ENCODE measurements at regions not wholly inside any gene's neighbourhood (a gene's known extent, or its start where the extent isn't known, plus 50 kb on each side); places are given as distances from the start of the nearest gene placed in this dataset.
A peak's percentile ranks its signal among the peaks of the same experiment; 100 is the strongest.
"Not testable (repeated sequence)": the region's sequence is repeated elsewhere in the genome, so short reads cannot be mapped to it uniquely, and the experiment has no call there.

DNA sequence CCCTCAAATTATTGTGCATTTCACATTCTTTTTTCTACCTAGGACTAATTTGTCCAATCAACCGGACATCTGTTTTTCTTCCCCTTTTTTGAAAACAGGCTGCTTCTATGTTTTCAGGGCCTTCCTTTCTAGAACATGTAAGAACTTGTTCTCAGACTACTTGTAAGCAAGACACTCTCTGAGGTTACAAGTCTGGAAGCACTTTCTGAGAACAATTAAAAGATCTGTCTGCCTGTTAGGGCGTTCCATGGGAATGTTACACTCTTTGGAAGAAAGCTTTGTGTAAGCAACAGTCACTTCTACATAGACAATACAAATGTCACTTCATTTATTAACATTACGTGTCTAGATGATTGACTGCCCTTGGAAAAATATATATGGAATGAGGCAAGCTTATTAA lies 50.9 kb upstream of the HSPB3 start:
- peak; percentile 7 for DNase-seq (ENCODE audit: low spot score)

DNA sequence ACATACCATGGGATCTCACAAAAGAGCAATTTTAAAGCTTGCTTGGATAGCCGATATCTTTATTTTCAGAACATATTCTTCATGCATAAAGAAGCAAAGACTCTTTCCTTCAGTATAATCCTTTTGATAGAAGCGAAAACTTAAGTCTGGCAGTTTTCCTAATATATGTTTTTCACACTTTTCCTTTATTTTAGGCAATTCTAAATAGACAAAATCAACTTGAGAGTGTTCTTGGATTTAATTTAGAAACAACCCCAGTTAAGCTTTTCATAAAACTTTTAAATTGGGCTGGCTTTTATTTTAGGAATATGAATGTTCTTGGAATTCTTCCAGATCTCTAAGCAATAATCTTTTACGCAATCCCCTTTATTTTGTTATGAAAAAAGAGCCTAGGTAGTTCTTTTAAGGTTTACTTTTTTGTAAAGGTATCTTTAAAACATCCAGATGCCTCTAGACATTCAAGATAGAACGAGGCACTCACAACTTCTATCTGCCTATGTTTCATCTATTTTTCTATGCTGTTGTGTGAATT lies 51.5 kb upstream of the HSPB3 start:
- DNase-seq (ENCODE audit: low spot score) = no peak

DNA sequence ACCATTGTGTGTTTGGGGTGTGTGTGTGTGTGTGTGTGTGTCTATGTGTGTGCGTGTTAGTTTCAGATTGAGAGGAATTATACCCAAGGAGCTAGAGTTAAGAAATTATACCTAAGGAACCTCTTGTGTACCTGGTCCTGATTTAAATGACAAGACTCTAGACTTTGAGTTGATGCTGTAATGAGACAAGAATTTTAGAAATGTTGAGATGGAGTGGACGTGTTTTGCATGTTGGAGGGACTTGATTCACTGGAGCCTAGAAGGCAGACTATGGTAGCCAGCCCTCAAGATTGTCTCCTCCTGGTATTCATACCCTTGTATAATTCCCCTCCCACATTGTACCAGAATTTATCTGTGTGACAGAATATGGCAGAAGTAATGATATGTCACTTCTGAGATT lies 52.4 kb upstream of the HSPB3 start:
- no peak for DNase-seq (ENCODE audit: low spot score)

DNA sequence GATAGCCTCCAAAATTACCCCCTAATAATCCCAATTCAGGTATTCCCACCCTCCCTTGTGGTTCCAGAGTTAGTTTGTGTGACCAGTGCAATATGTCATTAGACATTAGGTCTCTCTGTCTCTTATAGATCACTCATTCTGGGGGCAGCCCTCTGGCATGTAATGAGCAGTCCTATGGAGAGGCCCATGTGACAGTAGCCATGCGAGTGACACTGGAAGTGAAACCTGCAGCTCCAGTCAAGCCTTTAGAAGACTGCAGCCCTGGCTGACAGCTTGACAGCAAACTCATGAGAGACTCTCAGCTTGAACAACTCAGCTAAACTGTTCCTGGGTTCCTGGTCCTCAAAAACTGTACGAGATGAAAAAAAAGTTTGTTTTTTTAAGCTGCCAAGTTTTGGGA lies 54.0 kb upstream of the HSPB3 start:
- peak; percentile 35 for DNase-seq (ENCODE audit: low spot score)

DNA sequence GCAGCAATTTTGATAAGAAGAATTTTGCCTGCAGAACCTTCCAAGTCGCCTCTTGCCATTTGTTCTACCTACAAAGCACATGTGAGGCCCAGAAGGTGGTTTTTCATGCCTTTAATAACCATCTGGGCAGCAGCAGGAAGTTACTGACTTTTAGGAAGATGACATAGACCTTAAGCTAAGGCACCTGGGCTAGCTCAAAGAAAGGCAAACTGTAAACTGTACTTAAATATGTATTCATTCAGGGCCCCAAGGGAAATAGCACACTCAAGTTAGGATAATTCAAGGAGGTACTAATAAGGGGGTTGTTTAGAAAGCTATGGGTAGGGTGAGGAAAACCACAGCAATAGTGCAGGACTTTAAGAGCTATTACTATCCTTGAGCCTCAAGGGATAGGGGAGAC lies 57.3 kb upstream of the HSPB3 start:
- no peak for DNase-seq (ENCODE audit: low spot score)

DNA sequence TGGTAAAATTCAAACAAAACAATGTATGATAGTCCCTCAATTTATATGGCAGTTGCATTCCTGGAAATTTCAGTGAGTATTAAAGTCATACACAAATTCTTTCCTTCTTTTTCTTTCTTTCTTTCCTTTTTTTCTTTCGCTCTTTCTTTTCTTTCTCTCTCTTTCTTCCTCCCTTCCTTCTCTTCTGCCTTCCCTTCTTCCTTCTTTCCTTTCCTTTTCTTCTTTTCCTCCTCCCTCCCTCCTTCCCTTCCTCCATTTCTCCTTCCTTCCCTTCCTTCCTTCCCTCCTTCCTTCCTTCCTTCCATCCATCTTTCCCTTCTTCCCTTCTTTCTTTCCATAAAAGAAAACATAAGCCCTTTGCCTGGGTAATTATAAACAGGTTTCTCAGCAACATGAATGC lies 58.1 kb upstream of the HSPB3 start:
- DNase-seq (ENCODE audit: low spot score) = no peak

DNA sequence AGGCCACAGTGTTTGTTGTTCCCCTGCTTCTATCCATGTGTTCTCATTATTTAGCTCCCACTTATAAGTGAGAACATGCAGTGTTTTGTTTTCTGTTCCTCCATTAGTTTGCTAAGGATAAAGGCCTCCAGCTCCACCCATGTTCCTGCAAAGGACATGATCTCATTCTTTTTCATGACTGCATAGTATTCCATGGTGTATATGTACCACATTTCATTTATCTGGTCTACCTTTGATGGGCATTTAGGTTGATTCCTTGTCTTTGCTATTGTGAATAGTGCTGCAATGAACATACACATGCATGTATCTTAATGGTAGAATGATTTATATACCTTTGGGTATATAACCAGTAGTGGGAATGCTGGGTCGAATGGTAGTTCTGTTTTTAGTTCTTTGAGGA lies 62.5 kb upstream of the HSPB3 start:
- DNase-seq (ENCODE audit: low spot score) = not testable (repeated sequence)

DNA sequence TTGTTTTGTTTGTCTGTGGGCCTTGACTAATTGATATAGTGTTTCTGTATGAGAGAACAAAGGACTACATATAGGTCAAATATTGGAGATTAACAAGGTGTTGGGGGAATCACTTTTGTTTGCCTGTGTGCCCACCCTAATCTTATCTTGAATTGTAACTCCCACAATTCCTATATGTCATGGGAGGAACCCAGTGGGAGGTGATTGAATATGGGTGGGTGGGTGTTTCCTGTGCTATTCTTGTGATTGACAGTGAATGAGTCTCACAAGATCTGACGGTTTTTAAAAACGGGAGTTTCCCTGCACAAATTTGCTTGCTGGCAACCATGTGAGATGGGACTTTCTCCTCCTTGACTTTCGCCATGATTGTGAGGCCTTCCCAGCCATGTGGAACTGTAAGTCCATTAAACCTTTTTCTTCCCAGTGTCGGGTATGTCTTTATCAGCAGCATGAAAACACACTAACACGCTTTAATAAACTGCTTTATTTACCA lies 64.9 kb upstream of the HSPB3 start:
- no peak for DNase-seq (ENCODE audit: low spot score)

DNA sequence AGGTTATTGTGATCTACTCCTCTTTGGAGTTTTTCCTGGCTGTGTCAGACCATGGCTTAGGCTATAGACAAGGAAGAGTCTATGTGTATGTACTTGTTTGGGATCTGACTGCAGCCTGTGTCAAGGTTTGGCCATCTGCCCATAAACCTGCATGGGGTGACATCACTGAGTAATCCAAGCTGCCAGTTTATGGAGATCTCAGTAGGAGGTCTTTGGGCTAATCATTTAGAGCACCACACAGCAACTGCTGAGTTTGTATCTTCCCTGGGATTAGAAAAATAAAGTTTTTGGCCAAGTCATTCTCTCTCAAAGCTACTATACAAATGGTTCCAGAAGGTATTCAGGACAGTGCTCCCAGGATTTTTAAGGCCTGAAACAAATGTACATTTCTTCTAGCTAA lies 65.5 kb upstream of the HSPB3 start:
- peak; percentile 14 for DNase-seq (ENCODE audit: low spot score)

DNA sequence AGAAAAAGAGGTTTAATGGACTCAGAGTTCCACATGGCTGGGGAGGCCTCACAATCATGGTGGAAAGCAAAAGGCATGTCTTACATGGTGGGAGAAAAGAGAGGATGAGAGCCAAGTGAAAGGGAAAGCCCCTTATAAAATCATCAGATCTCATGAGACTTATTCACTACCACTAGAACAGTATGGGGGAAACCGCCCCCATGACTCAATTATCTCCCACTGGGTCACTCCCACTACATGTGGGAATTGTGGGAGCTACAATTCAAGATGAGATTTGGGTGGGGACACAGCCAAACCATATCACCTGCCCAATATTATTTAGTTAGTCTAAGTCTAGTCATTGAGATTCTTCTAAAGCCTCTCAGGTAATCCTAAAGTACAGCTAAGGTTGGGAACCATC lies 66.1 kb upstream of the HSPB3 start:
- not testable (repeated sequence) for DNase-seq (ENCODE audit: low spot score)

DNA sequence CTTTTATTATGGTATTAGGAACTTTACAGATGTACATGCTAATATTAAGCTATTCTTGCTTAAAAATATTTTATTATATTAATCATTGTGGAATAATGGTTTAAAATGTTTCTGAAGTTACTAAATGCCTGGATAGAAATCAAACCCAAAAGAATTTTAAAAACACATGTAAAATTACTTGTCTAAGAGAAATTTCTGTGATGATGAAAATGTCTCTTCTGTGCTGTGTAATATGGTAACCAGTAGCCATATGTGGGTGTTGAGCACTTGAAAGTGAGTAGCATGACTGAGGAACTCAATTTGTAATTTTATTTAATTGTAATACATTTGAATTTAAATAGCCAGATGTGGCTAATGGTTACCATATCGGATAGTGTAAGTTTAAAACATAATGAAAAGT lies 66.7 kb upstream of the HSPB3 start:
- DNase-seq (ENCODE audit: low spot score) = no peak

DNA sequence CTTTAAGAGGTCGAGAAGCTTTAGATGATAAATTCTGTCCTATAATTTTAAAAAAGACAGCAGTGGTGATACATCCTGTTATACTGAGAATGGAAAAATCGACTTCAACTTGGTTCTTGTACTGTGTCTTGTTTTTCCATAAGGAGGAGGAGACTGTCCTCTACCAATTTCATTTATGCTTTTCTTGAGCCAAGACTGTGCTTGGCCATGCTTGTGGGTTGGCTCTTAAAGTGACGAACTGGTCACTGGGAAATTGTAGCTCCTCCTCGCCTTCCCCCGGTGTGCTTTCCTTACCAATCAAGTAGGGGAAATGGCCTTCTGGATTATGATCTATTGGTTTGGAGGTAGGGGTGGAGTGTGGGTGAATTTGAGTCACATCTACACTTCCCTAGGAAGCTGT lies 67.1 kb upstream of the HSPB3 start:
- no peak for DNase-seq (ENCODE audit: low spot score)

DNA sequence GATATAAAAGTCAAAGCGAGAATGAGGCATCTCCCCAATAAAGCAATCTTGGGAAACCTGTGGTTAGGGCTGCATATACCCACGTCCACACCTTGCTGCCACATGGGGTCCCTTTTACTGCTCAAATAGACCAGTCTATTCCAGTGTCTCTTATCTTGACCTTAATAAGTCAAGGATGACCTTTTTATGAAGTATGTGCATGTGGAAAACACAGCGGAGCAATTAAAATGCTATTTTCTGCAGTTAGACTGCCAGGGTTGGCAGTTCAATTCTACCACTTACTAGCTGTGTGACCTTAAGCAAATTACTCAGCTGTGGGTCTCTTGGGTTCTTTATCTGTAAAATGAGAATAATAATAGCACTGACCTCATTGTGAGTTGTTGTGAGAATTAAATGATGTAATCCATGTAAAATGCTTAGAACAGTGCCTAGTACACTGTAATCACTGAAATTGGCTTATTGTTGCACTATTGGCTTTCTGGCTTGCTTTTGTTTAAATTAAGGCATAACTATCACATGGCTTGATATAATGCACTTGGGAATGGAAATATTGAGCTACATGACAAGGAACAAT lies 67.8 kb upstream of the HSPB3 start:
- no peak for DNase-seq (ENCODE audit: low spot score)

DNA sequence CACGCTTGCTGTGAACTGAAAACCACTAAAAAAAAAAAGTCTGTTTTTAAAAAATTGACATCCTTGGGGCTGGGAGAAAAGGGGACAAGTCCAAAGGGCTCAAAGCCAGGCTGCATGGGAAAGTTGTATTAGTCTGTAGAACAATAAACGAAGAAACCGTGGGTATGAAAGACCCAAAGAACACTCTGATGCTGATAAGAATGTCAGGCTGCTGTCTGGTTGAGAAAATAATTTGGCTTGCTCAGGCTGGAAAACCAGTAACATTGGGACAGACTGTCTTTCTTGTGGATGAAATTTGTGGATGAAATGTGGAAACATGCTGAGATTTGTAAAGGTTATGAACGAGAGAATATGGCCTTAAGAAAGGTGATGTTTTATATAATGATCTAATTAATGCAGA lies 68.5 kb upstream of the HSPB3 start:
- no peak for DNase-seq (ENCODE audit: low spot score)

DNA sequence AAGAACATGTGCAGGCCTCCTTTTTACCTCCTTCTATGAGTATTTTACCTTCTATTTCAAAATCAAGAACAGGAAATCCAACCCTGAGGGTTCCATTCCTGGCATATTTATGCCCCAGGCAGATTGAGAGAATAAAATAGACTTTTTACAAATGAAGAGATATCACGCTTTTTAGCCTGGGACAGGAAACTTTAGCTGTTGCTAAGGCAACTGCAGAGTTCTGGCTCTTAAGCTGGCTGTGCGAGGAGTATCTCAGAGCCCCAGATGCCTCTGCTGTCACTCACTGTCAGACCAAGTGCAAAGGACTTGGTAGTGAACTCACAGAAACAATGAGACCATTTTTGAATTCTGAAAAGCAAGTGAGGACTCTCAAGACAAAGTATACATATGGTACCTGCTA lies 69.5 kb upstream of the HSPB3 start:
- no peak for DNase-seq (ENCODE audit: low spot score)

DNA sequence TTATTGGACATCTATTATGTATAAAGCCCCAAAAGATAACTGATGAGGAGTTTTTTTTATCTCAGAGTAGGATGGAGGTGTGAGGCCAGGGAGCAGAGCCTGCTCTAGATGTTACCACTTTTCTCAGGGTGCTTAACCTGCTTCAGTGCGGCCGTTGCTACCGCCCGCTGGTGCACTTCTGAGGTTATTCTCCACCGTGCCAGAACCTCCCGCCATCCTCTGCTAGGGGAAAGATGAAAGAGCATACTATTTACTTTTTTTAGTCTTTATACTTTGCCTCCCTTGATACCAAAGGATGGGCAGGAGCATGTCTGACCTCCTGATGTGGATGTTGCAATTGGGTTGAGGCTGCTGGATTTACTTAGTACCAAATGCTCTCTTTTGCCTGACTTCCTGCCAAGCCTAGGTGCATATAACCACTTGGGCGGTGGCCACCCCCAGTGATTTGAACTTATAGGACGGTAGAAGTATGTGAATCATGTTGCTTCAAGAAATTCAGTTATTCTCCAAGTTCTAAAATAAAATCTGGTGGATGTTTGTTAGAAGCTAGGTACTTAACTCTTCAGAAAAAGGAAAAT lies 71.1 kb upstream of the HSPB3 start:
- DNase-seq (ENCODE audit: low spot score) = no peak

DNA sequence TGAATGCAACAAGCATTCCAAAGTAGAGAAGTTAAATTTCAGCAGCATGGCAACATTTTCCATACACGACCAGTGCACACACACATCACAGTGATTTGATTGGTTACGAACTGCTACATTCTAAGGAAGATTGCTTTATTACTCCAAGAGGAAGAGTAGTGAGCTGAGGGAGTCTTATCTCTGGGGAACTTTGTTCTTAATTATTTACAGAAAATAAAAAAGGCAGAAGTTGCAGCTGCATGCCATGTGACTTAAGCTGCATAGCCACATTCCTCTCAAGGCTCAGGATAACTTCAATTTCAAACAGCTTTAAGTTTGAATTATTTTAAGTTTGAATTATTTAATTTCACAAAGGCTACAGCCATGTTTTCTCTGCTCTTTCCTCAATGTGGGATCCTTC lies 71.6 kb upstream of the HSPB3 start:
- no peak for DNase-seq (ENCODE audit: low spot score)

DNA sequence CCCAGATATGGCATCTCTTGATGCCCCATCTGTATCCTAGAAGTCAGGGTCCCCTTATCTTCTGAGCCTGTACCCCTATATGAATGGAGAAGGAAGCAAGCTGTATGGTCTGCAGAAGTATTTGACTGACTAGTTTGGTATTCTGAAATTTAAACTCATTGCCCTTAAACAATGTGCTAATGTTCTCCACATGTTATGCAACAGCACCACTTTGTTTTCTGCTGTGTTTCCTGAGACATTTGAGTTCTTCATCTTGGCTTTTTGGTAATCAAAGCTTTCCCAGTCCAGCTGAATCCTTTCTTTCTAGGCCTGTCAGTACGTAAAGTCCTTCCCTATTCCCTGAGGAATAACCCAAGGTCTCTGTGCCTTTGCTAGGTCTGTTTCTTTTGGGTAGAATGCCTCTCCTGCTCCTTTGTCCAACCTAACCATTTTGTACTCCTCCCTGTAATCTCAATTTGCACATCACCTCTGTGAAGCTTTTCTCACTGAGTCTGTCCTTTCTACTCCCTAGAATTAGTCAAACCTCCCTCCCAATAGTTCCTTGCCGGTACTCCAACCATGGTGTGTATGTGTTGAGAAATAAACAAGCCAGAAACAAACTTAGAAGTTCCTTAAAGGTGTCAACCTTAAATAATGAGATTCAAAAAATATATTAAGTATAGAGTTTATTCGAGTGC lies 72.1 kb upstream of the HSPB3 start:
- DNase-seq (ENCODE audit: low spot score) = no peak

DNA sequence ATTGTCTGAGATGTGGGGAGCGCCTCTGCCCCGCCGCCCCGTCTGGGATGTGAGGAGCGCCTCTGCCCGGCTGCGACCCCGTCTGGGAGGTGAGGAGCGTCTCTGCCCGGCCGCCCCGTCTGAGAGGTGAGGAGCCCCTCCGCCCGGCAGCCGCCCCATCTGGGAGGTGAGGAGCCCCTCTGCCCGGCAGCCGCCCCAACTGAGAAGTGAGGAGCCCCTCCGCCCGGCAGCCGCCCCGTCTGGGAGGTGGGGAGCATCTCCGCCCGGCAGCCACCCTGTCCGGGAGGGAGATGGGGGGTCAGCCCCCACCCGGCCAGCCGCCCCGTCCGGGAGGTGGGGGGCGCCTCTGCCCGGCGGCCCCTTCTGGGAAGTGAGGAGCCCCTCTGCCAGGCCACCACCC lies 70.9 kb upstream of the ARL15 start:
- DNase-seq (ENCODE audit: low spot score) = not testable (repeated sequence)

DNA sequence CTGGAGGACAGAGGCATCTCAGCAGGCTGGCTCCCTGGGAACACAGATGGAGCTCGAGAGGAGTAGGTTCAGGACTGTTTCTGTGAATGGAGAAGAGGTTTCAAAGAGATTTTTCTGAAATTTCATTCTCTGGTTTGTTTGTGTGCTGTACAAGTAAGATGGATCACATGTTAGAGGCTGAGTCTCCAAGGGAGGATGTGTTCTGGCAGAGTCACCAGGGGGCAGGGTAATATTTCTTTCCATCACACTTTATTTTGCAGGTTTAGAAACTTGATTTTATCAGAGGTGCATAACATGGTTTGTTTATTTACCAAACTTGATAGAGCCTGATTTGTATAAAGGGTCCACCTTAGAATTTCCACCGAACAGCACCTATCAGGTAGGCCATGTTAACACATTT lies 69.2 kb upstream of the ARL15 start:
- DNase-seq (ENCODE audit: low spot score) = no peak

DNA sequence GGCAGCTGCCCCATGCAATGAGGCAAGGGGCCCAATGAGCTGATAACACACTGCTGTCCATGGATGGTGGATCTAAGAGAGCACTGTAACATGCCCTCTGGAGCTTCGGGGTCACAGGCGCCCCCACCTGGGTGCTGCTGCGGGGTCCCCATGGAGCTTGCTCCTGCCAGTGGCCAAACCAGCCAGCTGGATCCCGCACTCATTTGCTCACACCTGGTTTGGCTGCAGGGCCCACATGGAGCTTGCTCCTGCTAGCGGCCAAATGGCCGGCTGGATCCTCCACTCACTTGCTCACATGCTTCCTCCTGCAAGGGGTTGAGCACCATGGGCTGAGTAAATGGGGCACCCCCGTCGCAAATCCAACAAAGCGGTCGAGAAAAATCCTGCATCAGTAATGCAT lies 68.3 kb upstream of the ARL15 start:
- no peak for DNase-seq (ENCODE audit: low spot score)

DNA sequence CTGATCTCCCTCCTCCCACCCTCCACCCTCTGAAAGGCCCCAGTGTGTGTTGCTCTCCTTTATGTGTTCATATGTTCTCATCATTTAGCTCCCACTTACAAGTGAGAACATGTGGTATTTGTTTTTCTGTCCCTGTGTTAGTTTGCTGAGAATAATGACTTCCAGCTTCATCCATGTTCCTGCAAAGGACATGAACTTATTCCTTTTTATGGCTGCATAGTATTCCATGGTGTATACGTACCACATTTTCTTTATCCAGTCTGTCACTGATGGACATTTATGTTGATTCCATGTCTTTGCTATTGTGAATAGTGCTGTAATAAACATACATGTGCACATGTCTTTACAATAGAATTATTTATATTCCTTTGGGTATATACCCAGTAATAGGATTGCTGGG lies 67.0 kb upstream of the ARL15 start:
- not testable (repeated sequence) for DNase-seq (ENCODE audit: low spot score)

DNA sequence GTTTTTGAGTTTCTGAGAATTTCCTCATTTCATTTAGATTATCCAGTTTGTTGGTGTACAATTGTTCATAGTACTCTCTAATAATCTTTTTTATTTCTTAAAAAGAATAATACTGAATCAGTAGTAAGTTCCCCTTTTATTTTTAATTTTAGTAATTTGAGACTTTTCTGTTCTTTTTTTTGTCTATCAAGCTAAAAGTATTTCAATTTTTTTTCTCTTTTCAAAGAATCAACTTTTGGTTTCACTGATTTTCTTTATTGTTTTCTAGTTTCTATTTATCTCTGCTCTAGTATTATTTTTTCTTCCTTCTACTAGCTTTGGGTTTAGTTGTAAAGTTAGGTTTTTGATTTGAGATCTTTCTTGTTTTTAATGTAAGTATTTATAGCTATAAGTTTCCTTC lies 60.6 kb upstream of the ARL15 start:
- no peak for DNase-seq (ENCODE audit: low spot score)

DNA sequence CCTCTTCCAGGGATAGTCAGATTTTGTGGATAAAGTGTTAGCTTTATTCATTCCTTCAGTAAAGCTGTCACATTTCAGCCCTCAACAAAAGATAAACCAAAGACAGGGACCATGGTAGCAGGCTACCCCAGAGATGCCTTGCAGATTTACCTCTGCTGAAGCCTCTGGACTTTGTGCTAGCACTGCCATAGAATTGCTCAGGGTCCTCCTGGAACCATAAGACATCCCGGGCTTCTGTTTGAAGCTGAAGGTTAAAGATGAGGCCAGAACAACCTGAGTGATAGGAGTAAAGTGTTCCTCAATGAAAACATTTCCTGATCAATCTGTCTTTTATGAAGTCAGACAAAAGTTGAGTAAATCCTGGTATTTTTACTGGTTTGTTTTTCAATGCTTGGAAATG lies 57.5 kb upstream of the ARL15 start:
- DNase-seq (ENCODE audit: low spot score) = no peak

Measured in Ammon's horn (tissue), 1 donor.